A673 (cell line): ENCODE measurements at regions not wholly inside any gene's neighbourhood (a gene's known extent, or its start where the extent isn't known, plus 50 kb on each side); places are given as distances from the start of the nearest gene placed in this dataset.

ENCODE experiments used
- EZH2 ChIP-seq: fragments of 200-600 bp; sonication (generic); IDR thresholded peaks from 2 replicates; pipeline ENCODE4 v1.6.1; 2017; ENCODE audit warnings: borderline replicate concordance, low read depth, mild to moderate bottlenecking, mixed read lengths, antibody characterized with exemption, low read length; ENCODE audit not compliant: poor library complexity, severe bottlenecking
- TF ChIP-seq, protein P1 (sequence below): fragments of 300-800, 200-600 bp; sonication (generic); conservative IDR thresholded peaks from 2 replicates; pipeline ENCODE4 v1.5.1; 2017; ENCODE audit warnings: low read depth, mild to moderate bottlenecking, antibody characterized with exemption, low read length, moderate library complexity, mixed read lengths

DNA sequence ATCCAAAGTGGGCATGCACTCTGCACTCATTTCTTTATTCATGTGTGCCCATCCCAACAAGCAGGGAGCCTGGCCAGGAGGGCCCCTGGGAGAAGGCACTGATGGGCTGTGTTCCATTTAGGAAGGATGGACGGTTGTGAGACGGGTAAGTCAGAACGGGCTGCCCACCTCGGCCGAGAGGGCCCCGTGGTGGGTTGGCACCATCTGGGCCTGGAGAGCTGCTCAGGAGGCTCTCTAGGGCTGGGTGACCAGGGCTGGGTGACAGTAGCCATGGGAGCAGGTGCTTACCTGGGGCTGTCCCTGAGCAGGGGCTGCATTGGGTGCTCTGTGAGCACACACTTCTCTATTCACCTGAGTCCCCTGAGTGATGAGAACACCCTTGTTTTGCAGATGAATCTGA is 129.3 kb upstream of the B3GAT1 start:
- TF ChIP-seq, protein P1, sequence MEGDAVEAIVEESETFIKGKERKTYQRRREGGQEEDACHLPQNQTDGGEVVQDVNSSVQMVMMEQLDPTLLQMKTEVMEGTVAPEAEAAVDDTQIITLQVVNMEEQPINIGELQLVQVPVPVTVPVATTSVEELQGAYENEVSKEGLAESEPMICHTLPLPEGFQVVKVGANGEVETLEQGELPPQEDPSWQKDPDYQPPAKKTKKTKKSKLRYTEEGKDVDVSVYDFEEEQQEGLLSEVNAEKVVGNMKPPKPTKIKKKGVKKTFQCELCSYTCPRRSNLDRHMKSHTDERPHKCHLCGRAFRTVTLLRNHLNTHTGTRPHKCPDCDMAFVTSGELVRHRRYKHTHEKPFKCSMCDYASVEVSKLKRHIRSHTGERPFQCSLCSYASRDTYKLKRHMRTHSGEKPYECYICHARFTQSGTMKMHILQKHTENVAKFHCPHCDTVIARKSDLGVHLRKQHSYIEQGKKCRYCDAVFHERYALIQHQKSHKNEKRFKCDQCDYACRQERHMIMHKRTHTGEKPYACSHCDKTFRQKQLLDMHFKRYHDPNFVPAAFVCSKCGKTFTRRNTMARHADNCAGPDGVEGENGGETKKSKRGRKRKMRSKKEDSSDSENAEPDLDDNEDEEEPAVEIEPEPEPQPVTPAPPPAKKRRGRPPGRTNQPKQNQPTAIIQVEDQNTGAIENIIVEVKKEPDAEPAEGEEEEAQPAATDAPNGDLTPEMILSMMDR = no peak
- no peak for TF ChIP-seq EZH2
